PFSK-1 (cell line): ENCODE measurements at regions not wholly inside any gene's neighbourhood (a gene's known extent, or its start where the extent isn't known, plus 50 kb on each side); places are given as distances from the start of the nearest gene placed in this dataset.

Experiments
- POLR2AphosphoS5 ChIP-seq: IDR thresholded peaks from 2 replicates; pipeline ENCODE4 v1.6.1; 2012; ENCODE audit warnings: low read depth, mild to moderate bottlenecking, control low read depth, low read length, moderate library complexity
- TAF1 ChIP-seq: IDR thresholded peaks from 2 replicates; pipeline ENCODE4 v1.6.1; 2012; ENCODE audit warnings: low read length, control low read depth, borderline replicate concordance; ENCODE audit not compliant: insufficient read depth

DNA sequence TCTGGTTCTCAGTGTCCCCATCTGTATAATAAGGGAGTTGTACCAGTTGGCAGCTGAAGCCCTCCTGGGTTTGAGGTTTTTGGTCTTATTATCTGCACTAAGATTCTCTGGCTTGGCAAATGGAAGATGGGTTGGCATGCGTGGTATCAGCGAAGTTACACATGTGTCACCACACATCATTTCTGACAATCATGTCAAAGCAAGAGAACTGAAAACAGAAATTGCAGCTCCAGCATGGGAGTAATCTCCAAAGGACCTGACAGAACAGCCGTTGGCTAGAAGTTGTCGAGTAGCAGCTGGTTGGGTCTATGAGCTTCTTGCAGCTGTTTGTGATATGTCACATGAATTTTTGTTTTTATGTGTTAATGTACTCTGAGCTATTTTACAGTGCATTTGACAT lies 317.4 kb downstream of the SLC4A3 start:
- TF ChIP-seq TAF1, result no peak
- TF ChIP-seq POLR2AphosphoS5, result no peak
